ENCODE measurements at regions not wholly inside any gene's neighbourhood (a gene's known extent, or its start where the extent isn't known, plus 50 kb on each side); places are given as distances from the start of the nearest gene placed in this dataset.

- no peak for TF ChIP-seq POLR2AphosphoS5 (IDR thresholded peaks at IDR 0.05; ENCODE audit: low read depth, low read length)
- TF ChIP-seq TAF1 (IDR thresholded peaks at IDR 0.05; ENCODE audit: borderline replicate concordance, insufficient read depth, low read length), result no peak
- TF ChIP-seq SIN3A (IDR thresholded peaks at IDR 0.05; ENCODE audit: borderline replicate concordance, insufficient read depth, low read length), result no peak
- no peak for TF ChIP-seq FOXP2 (optimal IDR thresholded peaks at IDR 0.05; ENCODE audit: borderline replicate concordance, extremely low read depth, extremely low read length, insufficient read depth)
- TF ChIP-seq REST (IDR thresholded peaks at IDR 0.05; ENCODE audit: insufficient read depth in 1 of 2, low read depth in 2 of 2, low read length in 2 of 2), result no peak
These were observed 157.4 kb downstream of the SKIDA1 start for GRCh38 chr10:21368022-21368582.

All from PFSK-1 (cell line).